RWPE2 (cell line): ENCODE measurements at regions not wholly inside any gene's neighbourhood (a gene's known extent, or its start where the extent isn't known, plus 50 kb on each side); places are given as distances from the start of the nearest gene placed in this dataset.
A peak's percentile ranks its signal among the peaks of the same experiment; 100 is the strongest.
"Not testable (repeated sequence)": the region's sequence is repeated elsewhere in the genome, so short reads cannot be mapped to it uniquely, and the experiment has no call there.

Source experiments
- ATAC-seq: fragments of 200-7000 bp; cut with Tn5 transposase; 3 replicates; pipeline ENCODE4 v1.9.1; 2021; ENCODE audit warnings: low read depth
- DNase-seq: peaks from one replicate; pipeline ENCODE4 v3.0.0-alpha.2; 2020; ENCODE audit warnings: low spot score
- H3K27ac ChIP-seq: fragments of 450-650 bp; 2 replicates; pipeline ENCODE4 v1.5.1; 2017; ENCODE audit warnings: mild to moderate bottlenecking; ENCODE audit not compliant: poor library complexity, severe bottlenecking
- H3K27me3 ChIP-seq: fragments of 250-450 bp; sonication (Bioruptor Pico); 2 replicates; pipeline ENCODE4 v1.5.1; 2021; ENCODE audit warnings: mild to moderate bottlenecking, moderate library complexity; ENCODE audit not compliant: insufficient read depth, poor library complexity, severe bottlenecking
- H3K36me3 ChIP-seq: fragments of 250-450 bp; sonication (Bioruptor Pico); 2 replicates; pipeline ENCODE4 v1.5.1; 2020; ENCODE audit warnings: low read depth, mild to moderate bottlenecking, moderate library complexity
- H3K4me1 ChIP-seq: fragments of 250-450 bp; sonication (Bioruptor Pico); 2 replicates; pipeline ENCODE4 v1.5.1; 2021; ENCODE audit warnings: mild to moderate bottlenecking, moderate library complexity; ENCODE audit not compliant: insufficient read depth, poor library complexity, severe bottlenecking
- H3K4me3 ChIP-seq: fragments of 250-450 bp; sonication (Bioruptor Pico); 2 replicates; pipeline ENCODE4 v1.5.1; 2021; ENCODE audit warnings: mild to moderate bottlenecking, moderate library complexity; ENCODE audit not compliant: severe bottlenecking
- H3K9me3 ChIP-seq: fragments of 250-450 bp; sonication (Bioruptor Pico); 2 replicates; pipeline ENCODE4 v1.5.1; 2021; ENCODE audit warnings: mild to moderate bottlenecking, moderate library complexity; ENCODE audit not compliant: severe bottlenecking
- CTCF ChIP-seq: fragments of 450-650 bp; IDR thresholded peaks from one replicate; pipeline ENCODE4 v1.5.1; 2017; ENCODE audit warnings: mild to moderate bottlenecking, moderate library complexity; ENCODE audit not compliant: poor library complexity, severe bottlenecking

GRCh38 chrX:95762716-95763115 lies 921.9 kb upstream of the DIAPH2 start:
- no peak overlapping the region for H3K4me3 ChIP-seq
- H3K4me1 ChIP-seq: no peaks in the 10 kb centered on the region
- no peaks in the 10 kb centered on the region for H3K9me3 ChIP-seq
- no peaks in the 10 kb centered on the region for H3K36me3 ChIP-seq
- peak; percentile 21 for TF ChIP-seq CTCF
- no peak overlapping the region for H3K27ac ChIP-seq
- no peaks in the 10 kb centered on the region for H3K27me3 ChIP-seq
- DNase-seq: no peak
- ATAC-seq: no peak

- DNase-seq: no peak
- Histone ChIP-seq H3K9me3 (no peaks in the 10 kb centered on the region), H3K27me3 (no peaks in the 10 kb centered on the region), H3K4me3 (no peak overlapping the region), H3K36me3 (no peaks in the 10 kb centered on the region), H3K4me1 (no peaks in the 10 kb centered on the region), H3K27ac (no peak overlapping the region)
- peak; percentile 57; the same call in 2 of the 3 replicates for ATAC-seq
- TF ChIP-seq CTCF: peak; percentile 40
Measured at GRCh38 chrX:95764972-95765451, 919.6 kb upstream of the DIAPH2 start.

GRCh38 chrX:95771198-95771597 lies 913.4 kb upstream of the DIAPH2 start:
- not testable (repeated sequence) for H3K4me3 ChIP-seq, ATAC-seq, H3K9me3 ChIP-seq, DNase-seq, H3K4me1 ChIP-seq, H3K36me3 ChIP-seq, H3K27me3 ChIP-seq, H3K27ac ChIP-seq

- H3K36me3 ChIP-seq: no peaks in the 10 kb centered on the region
- TF ChIP-seq CTCF: no peak
- DNase-seq (no peak), ATAC-seq (no peak)
- no peaks in the 10 kb centered on the region for H3K9me3 ChIP-seq
- no peak overlapping the region for H3K4me3 ChIP-seq
- no peak overlapping the region for H3K27ac ChIP-seq
- no peaks in the 10 kb centered on the region for H3K4me1 ChIP-seq
- H3K27me3 ChIP-seq: no peaks in the 10 kb centered on the region
Measured at GRCh38 chrX:95791876-95792275, 892.8 kb upstream of the DIAPH2 start.

- no peak for TF ChIP-seq CTCF
- Histone ChIP-seq H3K4me1 (no peaks in the 10 kb centered on the region), H3K27me3 (no peaks in the 10 kb centered on the region), H3K9me3 (no peaks in the 10 kb centered on the region), H3K27ac (no peak overlapping the region), H3K4me3 (no peak overlapping the region), H3K36me3 (no peaks in the 10 kb centered on the region)
- no peak for ATAC-seq
- DNase-seq: no peak
Measured at GRCh38 chrX:95797344-95797743, 887.3 kb upstream of the DIAPH2 start.
